ENCODE measurements at regions not wholly inside any gene's neighbourhood (a gene's known extent, or its start where the extent isn't known, plus 50 kb on each side); places are given as distances from the start of the nearest gene placed in this dataset.

DNA sequence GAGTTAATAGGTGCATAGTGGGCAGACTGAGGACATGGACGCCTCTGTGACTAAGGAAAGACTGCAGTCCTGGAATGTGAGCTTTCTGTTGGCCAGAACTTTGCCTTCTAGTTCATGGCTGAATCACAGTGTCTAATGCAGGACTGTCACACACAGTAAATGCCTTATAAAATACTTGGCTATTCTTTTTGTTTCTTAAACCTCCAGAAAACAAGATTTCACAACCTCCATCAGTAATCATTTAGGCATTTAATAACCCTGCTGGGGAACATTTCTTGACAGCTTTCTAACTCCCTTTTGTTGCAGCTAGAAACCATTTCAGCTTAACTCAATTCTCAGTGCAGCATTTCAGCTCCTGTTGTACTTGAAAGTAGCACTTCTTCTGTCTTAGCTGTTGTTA lies 335.8 kb upstream of the DDI1 start:
- H3K27me3 ChIP-seq, result no peaks in the 10 kb centered on the region
- no peak overlapping the region for H3K4me3 ChIP-seq
- DNase-seq, result peak in 1 of 2 donors; percentile 14
- 38 to 70% (median 57%) methylated on average over 1 of the region's 1 CpG for WGBS, 5 donors
- TF ChIP-seq, protein P1, sequence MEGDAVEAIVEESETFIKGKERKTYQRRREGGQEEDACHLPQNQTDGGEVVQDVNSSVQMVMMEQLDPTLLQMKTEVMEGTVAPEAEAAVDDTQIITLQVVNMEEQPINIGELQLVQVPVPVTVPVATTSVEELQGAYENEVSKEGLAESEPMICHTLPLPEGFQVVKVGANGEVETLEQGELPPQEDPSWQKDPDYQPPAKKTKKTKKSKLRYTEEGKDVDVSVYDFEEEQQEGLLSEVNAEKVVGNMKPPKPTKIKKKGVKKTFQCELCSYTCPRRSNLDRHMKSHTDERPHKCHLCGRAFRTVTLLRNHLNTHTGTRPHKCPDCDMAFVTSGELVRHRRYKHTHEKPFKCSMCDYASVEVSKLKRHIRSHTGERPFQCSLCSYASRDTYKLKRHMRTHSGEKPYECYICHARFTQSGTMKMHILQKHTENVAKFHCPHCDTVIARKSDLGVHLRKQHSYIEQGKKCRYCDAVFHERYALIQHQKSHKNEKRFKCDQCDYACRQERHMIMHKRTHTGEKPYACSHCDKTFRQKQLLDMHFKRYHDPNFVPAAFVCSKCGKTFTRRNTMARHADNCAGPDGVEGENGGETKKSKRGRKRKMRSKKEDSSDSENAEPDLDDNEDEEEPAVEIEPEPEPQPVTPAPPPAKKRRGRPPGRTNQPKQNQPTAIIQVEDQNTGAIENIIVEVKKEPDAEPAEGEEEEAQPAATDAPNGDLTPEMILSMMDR (IDR thresholded peaks at IDR 0.05), result no peak
- peak in 1 of 3 donors; percentile 22 for TF ChIP-seq POLR2AphosphoS5 (IDR thresholded peaks at IDR 0.05)
- H3K4me1 ChIP-seq, result peaks cover 0 to 18% (median 0%) of the 10 kb centered on the region in 4 donors
- intact Hi-C loops (cut with DNase I; ENCODE audit: low total_unique reads), result no loop called here
- no peaks in the 10 kb centered on the region for H3K9me3 ChIP-seq
- no peak overlapping the region for H3K27ac ChIP-seq
- H3K36me3 ChIP-seq, result no peaks in the 10 kb centered on the region

DNA sequence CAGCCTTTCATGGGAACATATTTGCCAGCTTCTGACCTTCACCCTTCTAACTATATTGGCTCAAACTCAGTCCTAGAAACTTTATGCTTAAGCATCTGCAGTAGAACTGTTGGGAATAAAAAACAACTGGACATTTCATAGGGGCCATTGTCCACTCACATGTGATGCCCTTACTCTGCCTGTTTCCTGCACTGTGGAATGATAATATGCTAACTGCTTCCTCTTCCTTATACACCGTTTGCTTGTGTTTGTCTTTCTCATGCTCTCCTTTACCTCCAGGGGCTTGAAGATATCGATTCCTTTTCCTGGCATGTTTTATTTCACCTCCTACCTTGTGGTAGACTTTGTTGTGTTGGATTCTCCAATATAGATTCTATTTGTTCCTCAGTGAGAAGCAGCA lies 333.0 kb upstream of the DDI1 start:
- Histone ChIP-seq H3K27me3 (no peaks in the 10 kb centered on the region), H3K36me3 (no peaks in the 10 kb centered on the region), H3K4me1 (peaks cover 0 to 18% (median 0%) of the 10 kb centered on the region in 4 donors), H3K9me3 (no peaks in the 10 kb centered on the region), H3K4me3 (no peak overlapping the region), H3K27ac (no peak overlapping the region)
- no peak for TF ChIP-seq POLR2AphosphoS5 (IDR thresholded peaks at IDR 0.05)
- no peak for TF ChIP-seq POLR2A (IDR thresholded peaks at IDR 0.05)
- TF ChIP-seq, protein P1 (IDR thresholded peaks at IDR 0.05), result no peak
- no peak for TF ChIP-seq EP300 (IDR thresholded peaks at IDR 0.05)
- no peak for DNase-seq
- intact Hi-C loops (cut with DNase I; ENCODE audit: low total_unique reads), result no loop called here
- WGBS, 5 donors, result 45 to 54% (median 48%) methylated on average over 2 of the region's 2 CpGs

DNA sequence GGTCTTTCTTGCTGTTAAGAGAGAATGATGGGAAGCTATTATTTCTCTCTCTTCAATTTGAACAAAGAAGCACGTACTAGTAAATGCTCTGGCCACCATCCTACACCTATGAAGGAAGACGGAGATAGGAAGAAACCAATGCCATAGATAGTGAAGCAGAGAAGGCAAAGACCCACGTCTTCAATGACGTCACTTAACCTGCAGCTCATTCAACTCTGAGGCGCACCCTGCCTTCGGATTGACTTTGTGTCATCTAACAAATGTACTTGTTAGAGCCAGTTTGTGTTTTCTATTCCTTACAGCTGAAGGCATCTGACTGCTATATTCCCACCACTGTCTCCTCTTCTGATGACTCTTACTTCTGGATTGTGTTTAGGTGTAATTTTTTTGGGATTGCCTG lies 332.5 kb upstream of the DDI1 start:
- H3K36me3 ChIP-seq, result no peaks in the 10 kb centered on the region
- peaks cover 0 to 18% (median 0%) of the 10 kb centered on the region in 4 donors for H3K4me1 ChIP-seq
- DNase-seq, result no peak
- TF ChIP-seq, protein P1 (IDR thresholded peaks at IDR 0.05), result no peak
- TF ChIP-seq EP300 (IDR thresholded peaks at IDR 0.05), result no peak
- TF ChIP-seq POLR2A (IDR thresholded peaks at IDR 0.05), result no peak
- 77 to 91% (median 88%) methylated on average over 6 of the region's 6 CpGs for WGBS, 5 donors
- no peaks in the 10 kb centered on the region for H3K27me3 ChIP-seq
- intact Hi-C loops (cut with DNase I; ENCODE audit: low total_unique reads), result no loop called here
- H3K9me3 ChIP-seq, result no peaks in the 10 kb centered on the region
- no peak overlapping the region for H3K4me3 ChIP-seq
- no peak overlapping the region for H3K27ac ChIP-seq

GRCh38 chr11:103705642-103706041 lies 330.8 kb upstream of the DDI1 start:
- 85 to 95% (median 91%) methylated on average over 2 of the region's 2 CpGs for WGBS, 5 donors
- Histone ChIP-seq H3K27me3 (no peaks in the 10 kb centered on the region), H3K9me3 (no peaks in the 10 kb centered on the region), H3K27ac (no peak overlapping the region), H3K4me1 (peaks cover 0 to 8% (median 0%) of the 10 kb centered on the region in 4 donors), H3K4me3 (no peak overlapping the region), H3K36me3 (no peaks in the 10 kb centered on the region)
- TF ChIP-seq, protein P1 (IDR thresholded peaks at IDR 0.05), result no peak
- TF ChIP-seq POLR2AphosphoS5 (IDR thresholded peaks at IDR 0.05), result no peak
- no peak for TF ChIP-seq EP300 (IDR thresholded peaks at IDR 0.05)
- no peak for TF ChIP-seq POLR2A (IDR thresholded peaks at IDR 0.05)
- intact Hi-C loops (cut with DNase I; ENCODE audit: low total_unique reads), result no loop called here
- DNase-seq, result no peak

All from stomach (tissue), 8 donors.